PFSK-1 (cell line): ENCODE measurements at regions not wholly inside any gene's neighbourhood (a gene's known extent, or its start where the extent isn't known, plus 50 kb on each side); places are given as distances from the start of the nearest gene placed in this dataset.

ENCODE experiments used
- FOXP2 ChIP-seq: optimal IDR thresholded peaks from 2 replicates; pipeline ENCODE3; 2011; ENCODE audit warnings: borderline replicate concordance, control low read depth, inconsistent platforms; ENCODE audit not compliant: insufficient read depth; ENCODE audit errors: extremely low read length, extremely low read depth
- POLR2AphosphoS5 ChIP-seq: IDR thresholded peaks from 2 replicates; pipeline ENCODE4 v1.6.1; 2012; ENCODE audit warnings: low read depth, mild to moderate bottlenecking, control low read depth, low read length, moderate library complexity
- REST ChIP-seq, 2 experiments: IDR thresholded peaks; 2 replicates each; pipeline versions ENCODE4 v1.6.1 to v1.8.0; 2011 to 2012; ENCODE audit warnings: low read depth in 2 of 2, low read length in 2 of 2, control low read depth in 1 of 2, inconsistent platforms in 1 of 2, mild to moderate bottlenecking in 1 of 2, moderate library complexity in 1 of 2; ENCODE audit not compliant: insufficient read depth in 1 of 2
- SIN3A ChIP-seq: IDR thresholded peaks from 2 replicates; pipeline ENCODE4 v1.6.1; 2012; ENCODE audit warnings: mild to moderate bottlenecking, low read length, moderate library complexity, borderline replicate concordance; ENCODE audit not compliant: insufficient read depth
- TAF1 ChIP-seq: IDR thresholded peaks from 2 replicates; pipeline ENCODE4 v1.6.1; 2012; ENCODE audit warnings: low read length, control low read depth, borderline replicate concordance; ENCODE audit not compliant: insufficient read depth

GRCh38 chr6:19691465-19692167, 145.6 kb upstream of the ID4 start:
- TF ChIP-seq POLR2AphosphoS5, result no peak
- no peak for TF ChIP-seq TAF1
- TF ChIP-seq SIN3A, result no peak

GRCh38 chr6:19692506-19693298, 144.5 kb upstream of the ID4 start:
- TF ChIP-seq TAF1 (no peak), POLR2AphosphoS5 (no peak), SIN3A (no peak), FOXP2 (no peak)

- TF ChIP-seq FOXP2 (no peak), SIN3A (no peak), REST (IDR thresholded peaks at IDR 0.05; ENCODE audit: insufficient read depth in 1 of 2, low read depth in 2 of 2, low read length in 2 of 2) (no peak), TAF1 (no peak), POLR2AphosphoS5 (no peak)
These were observed 142.5 kb upstream of the ID4 start for GRCh38 chr6:19694697-19695096.

GRCh38 chr6:19697744-19698290, 139.4 kb upstream of the ID4 start:
- TF ChIP-seq FOXP2 (no peak), REST (IDR thresholded peaks at IDR 0.05; ENCODE audit: insufficient read depth in 1 of 2, low read depth in 2 of 2, low read length in 2 of 2) (no peak), POLR2AphosphoS5 (no peak)

- TF ChIP-seq POLR2AphosphoS5 (no peak), SIN3A (no peak), FOXP2 (no peak), TAF1 (no peak), REST (IDR thresholded peaks at IDR 0.05; ENCODE audit: insufficient read depth in 1 of 2, low read depth in 2 of 2, low read length in 2 of 2) (no peak)
These were observed 137.2 kb upstream of the ID4 start for GRCh38 chr6:19699932-19700331.

- TF ChIP-seq TAF1 (no peak), REST (IDR thresholded peaks at IDR 0.05; ENCODE audit: insufficient read depth in 1 of 2, low read depth in 2 of 2, low read length in 2 of 2) (no peak), FOXP2 (no peak), POLR2AphosphoS5 (no peak), SIN3A (no peak)
These were observed 131.6 kb upstream of the ID4 start for GRCh38 chr6:19705606-19706005.
